GM12878 (cell line): ENCODE measurements at regions not wholly inside any gene's neighbourhood (a gene's known extent, or its start where the extent isn't known, plus 50 kb on each side); places are given as distances from the start of the nearest gene placed in this dataset.

Source experiments
- ATAC-seq: fragments of 200-7000 bp; cut with Tn5 transposase; 3 replicates; pipeline ENCODE4 v1.9.1; 2020; ENCODE audit warnings: mild to moderate bottlenecking, moderate library complexity
- BruUV-seq: library from RNA; stranded (reverse); fragments of 400-500 nt; replicated peaks from 2 replicates; lab custom pipeline; 2021; lab: Mats Ljungman, UMichigan
- CTCF ChIA-PET: fragments of 300-600 bp; sonication (Branson Sonifier 250); formaldehyde crosslinking; extraction: SDS; loops from one replicate; lab custom pipeline; 2021; ENCODE audit warnings: inconsistent platforms; lab: Yijun Ruan, JAX
- POLR2A ChIA-PET: fragments of 350-600 bp; formaldehyde crosslinking; extraction: SDS; loops from one replicate; lab custom pipeline; 2021; ENCODE audit warnings: inconsistent platforms; lab: Charles Lee
- RAD21 ChIA-PET: fragments of 300-600 bp; sonication (Branson Sonifier 250); formaldehyde crosslinking; loops from one replicate; lab custom pipeline; 2023; ENCODE audit warnings: antibody characterized with exemption; ENCODE audit not compliant: unreplicated experiment; lab: Charles Lee
- SMC1A ChIA-PET: fragments of 300-600 bp; sonication (Branson Sonifier 250); formaldehyde crosslinking; loops from one replicate; lab custom pipeline; 2023; ENCODE audit not compliant: unreplicated experiment, uncharacterized antibody; lab: Charles Lee
- DNase-seq: peaks from one replicate; pipeline ENCODE4 v3.0.0-alpha.2; 2011; ENCODE audit warnings: low read depth, low spot score
- FAIRE-seq: peaks from 3 replicates; lab custom pipeline; 2011; peaks lifted over from hg19 to GRCh38; lab: Jason Lieb, UNC
- H2AFZ ChIP-seq: 2 replicates; pipeline ENCODE4 v1.6.0; 2011; ENCODE audit warnings: low read depth, low read length, control low read depth; ENCODE audit not compliant: control insufficient read depth
- H3K27ac ChIP-seq: 2 replicates; pipeline ENCODE4 v1.5.1; 2011; ENCODE audit warnings: control low read depth; ENCODE audit not compliant: control insufficient read depth, insufficient read depth
- H3K27me3 ChIP-seq, 2 experiments: replicated peaks in 1 of 2; 2 replicates each; pipeline versions ENCODE4 v1.6.0 to v1.6.1; 2011; ENCODE audit warnings: low read length in 1 of 2; ENCODE audit not compliant: control insufficient read depth in 2 of 2, insufficient read depth in 2 of 2
- H3K36me3 ChIP-seq, 2 experiments: 2 replicates each; pipeline ENCODE4 v1.5.1; 2011; ENCODE audit warnings: low read length in 1 of 2; ENCODE audit not compliant: control insufficient read depth in 2 of 2, insufficient read depth in 2 of 2
- H3K4me1 ChIP-seq: 2 replicates; pipeline ENCODE4 v1.6.1; 2011; ENCODE audit warnings: mild to moderate bottlenecking, low read length, moderate library complexity, mixed read lengths; ENCODE audit not compliant: control insufficient read depth, insufficient read depth
- H3K4me2 ChIP-seq: 2 replicates; pipeline ENCODE4 v1.6.0; 2011; ENCODE audit warnings: control low read depth; ENCODE audit not compliant: control insufficient read depth, insufficient read depth
- H3K4me3 ChIP-seq: fragments of 200-600 bp; sonication (generic); 2 replicates; pipeline ENCODE4 v1.5.1; 2016
- H3K79me2 ChIP-seq: 2 replicates; pipeline ENCODE4 v1.6.0; 2011; ENCODE audit warnings: low read length; ENCODE audit not compliant: control insufficient read depth, insufficient read depth
- H3K9ac ChIP-seq: 2 replicates; pipeline ENCODE4 v1.8.0; 2011; ENCODE audit warnings: low read length, control low read depth, mixed read lengths; ENCODE audit not compliant: control insufficient read depth, insufficient read depth
- H3K9me3 ChIP-seq: replicated peaks from 3 replicates; pipeline ENCODE4 v1.5.1; 2011; ENCODE audit warnings: mild to moderate bottlenecking, low read length; ENCODE audit not compliant: control insufficient read depth, insufficient read depth
- H4K20me1 ChIP-seq: 2 replicates; pipeline ENCODE4 v1.6.0; 2011; ENCODE audit not compliant: control insufficient read depth, insufficient read depth
- ATF2 ChIP-seq: IDR thresholded peaks from 2 replicates; pipeline ENCODE4 v1.6.1; 2012; ENCODE audit warnings: low read length, inconsistent platforms
- BHLHE40 ChIP-seq, 2 experiments: fragments of 450-650 bp in 1 of 2; IDR thresholded peaks; 2 replicates each; pipeline ENCODE4 v1.6.1; 2011 to 2017; ENCODE audit warnings: low read depth in 2 of 2, borderline replicate concordance in 1 of 2, improper control_type of control experiment in 1 of 2, low read length in 1 of 2, mild to moderate bottlenecking in 1 of 2
- CBX3 ChIP-seq: fragments of 200-600 bp; sonication (generic); IDR thresholded peaks from 2 replicates; pipeline ENCODE4 v1.6.1; 2016; ENCODE audit warnings: low read depth, borderline replicate concordance
- EP300 ChIP-seq, 2 experiments: fragments of 150-350 bp in 1 of 2; IDR thresholded peaks; 2 replicates each; pipeline ENCODE4 v1.6.1; 2011 to 2012; ENCODE audit warnings: low read depth in 2 of 2, low read length in 2 of 2, borderline replicate concordance in 1 of 2, improper control_type of control experiment in 1 of 2, inconsistent platforms in 1 of 2; ENCODE audit not compliant: control insufficient read depth in 1 of 2
- HSF1 ChIP-seq: fragments of 150-350 bp; IDR thresholded peaks from 2 replicates; pipeline ENCODE4 v1.6.1; 2014; ENCODE audit warnings: mild to moderate bottlenecking, low read depth, low read length
- IKZF1 ChIP-seq: fragments of 450-650 bp; conservative IDR thresholded peaks from 2 replicates; pipeline ENCODE4 v1.6.1; 2017; ENCODE audit warnings: antibody characterized with exemption, mild to moderate bottlenecking
- NBN ChIP-seq: fragments of 450-650 bp; IDR thresholded peaks from 2 replicates; pipeline ENCODE4 v1.6.1; 2016
- NFXL1 ChIP-seq: fragments of 450-650 bp; IDR thresholded peaks from 2 replicates; pipeline ENCODE4 v1.6.1; 2017; ENCODE audit warnings: antibody characterized with exemption, mild to moderate bottlenecking, borderline replicate concordance
- PAX8 ChIP-seq: fragments of 450-650 bp; IDR thresholded peaks from 2 replicates; pipeline ENCODE4 v1.6.1; 2017; ENCODE audit warnings: mild to moderate bottlenecking, moderate library complexity
- POLR2AphosphoS2 ChIP-seq: IDR thresholded peaks from 2 replicates; pipeline ENCODE4 v1.6.1; 2011; ENCODE audit warnings: low read depth, mild to moderate bottlenecking, low read length, improper control_type of control experiment, moderate library complexity
- RAD51 ChIP-seq: fragments of 450-650 bp; IDR thresholded peaks from 2 replicates; pipeline ENCODE4 v1.6.1; 2016; ENCODE audit warnings: moderate library complexity, mild to moderate bottlenecking, inconsistent platforms
- SPI1 ChIP-seq: IDR thresholded peaks from 2 replicates; pipeline ENCODE4 v1.6.1; 2011; ENCODE audit warnings: low read depth, mild to moderate bottlenecking, low read length, moderate library complexity, borderline replicate concordance; ENCODE audit not compliant: insufficient read depth
- YY1 ChIP-seq: IDR thresholded peaks from 2 replicates; pipeline ENCODE4 v1.6.1; 2011; ENCODE audit warnings: low read depth, mild to moderate bottlenecking, low read length
- WGBS: methylation state at CpG from one replicate; pipeline ENCODE4 v1.1.6; 2016; ENCODE audit warnings: low lambda C conversion rate; ENCODE audit not compliant: insufficient replicate concordance, insufficient coverage; ENCODE audit errors: missing lambda C conversion rate; 5-methylcytosine and 5-hydroxymethylcytosine counted together
- in situ Hi-C: fragments of 300-500 bp; cut with MboI; formaldehyde crosslinking; loops from 9 replicates; pipeline ENCODE4 v1.14.3; 2018; ENCODE audit warnings: mixed read lengths
- intact Hi-C: fragments of 100-400 bp; cut with micrococcal nuclease; formaldehyde crosslinking; loops from one replicate; pipeline ENCODE4 v1.14.2; 2022; ENCODE audit not compliant: unreplicated experiment
- TF ChIP-seq, protein P1 (sequence below): fragments of 450-650 bp; IDR thresholded peaks from 2 replicates; pipeline ENCODE4 v1.6.1; 2017; ENCODE audit warnings: mild to moderate bottlenecking, moderate library complexity

DNA sequence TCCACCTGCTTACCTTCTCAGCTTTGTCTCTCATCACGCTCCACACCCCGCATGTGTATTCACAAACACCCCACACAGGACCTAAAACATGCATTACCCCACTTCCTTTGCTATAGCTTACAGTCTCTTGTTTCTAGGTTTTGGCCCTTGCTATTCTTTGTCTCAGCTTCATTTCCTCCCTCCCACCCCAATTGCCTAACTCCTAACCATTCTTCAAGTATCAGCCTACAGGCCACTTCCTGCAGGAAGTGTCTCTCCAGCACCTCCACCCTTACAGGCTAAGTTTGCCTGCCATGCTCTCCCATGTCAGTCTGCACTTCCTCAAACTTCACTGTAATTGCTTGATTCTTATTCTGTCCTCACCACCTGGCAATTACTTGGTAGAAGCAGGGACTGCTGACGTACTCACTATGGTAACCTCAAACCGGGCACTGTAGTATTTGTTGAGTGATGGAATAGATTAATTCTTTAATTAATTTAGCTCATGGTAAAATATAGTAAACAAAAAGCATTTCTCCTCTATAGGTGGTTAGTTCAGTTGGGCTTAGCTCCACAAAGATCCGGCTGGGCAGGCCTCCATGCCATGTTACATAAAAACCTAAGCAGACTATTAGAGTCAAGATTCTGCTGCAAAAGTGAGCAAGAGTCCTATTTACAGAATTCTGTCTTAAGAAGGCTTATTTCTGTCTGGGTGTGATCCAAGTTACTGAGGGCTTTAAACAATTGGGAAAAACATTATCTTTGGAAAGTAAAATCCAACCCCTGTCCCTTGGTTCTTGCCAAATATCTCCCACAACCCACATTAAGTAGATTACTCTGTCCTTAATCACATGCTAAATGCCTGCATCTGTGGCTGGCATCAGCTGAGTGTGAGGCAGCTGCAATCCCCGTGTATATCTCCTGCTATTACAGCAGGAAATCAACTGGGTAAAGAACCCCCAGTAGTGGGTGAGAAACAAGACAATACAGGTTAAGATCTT lies 124.7 kb upstream of the CPEB2 start (continued):
- TF ChIP-seq IKZF1 (0 out of 2 replicates have a peak, but pooled peaks have one; percentile 12), PAX8 (no peak), SPI1 (peak; percentile 84), POLR2AphosphoS2 (no peak), NFXL1 (no peak), RAD51 (no peak), HSF1 (no peak), BHLHE40 (IDR thresholded peaks at IDR 0.05; ENCODE audit: borderline replicate concordance in 1 of 2, low read depth in 2 of 2, low read length in 1 of 2) (no peak)

DNA sequence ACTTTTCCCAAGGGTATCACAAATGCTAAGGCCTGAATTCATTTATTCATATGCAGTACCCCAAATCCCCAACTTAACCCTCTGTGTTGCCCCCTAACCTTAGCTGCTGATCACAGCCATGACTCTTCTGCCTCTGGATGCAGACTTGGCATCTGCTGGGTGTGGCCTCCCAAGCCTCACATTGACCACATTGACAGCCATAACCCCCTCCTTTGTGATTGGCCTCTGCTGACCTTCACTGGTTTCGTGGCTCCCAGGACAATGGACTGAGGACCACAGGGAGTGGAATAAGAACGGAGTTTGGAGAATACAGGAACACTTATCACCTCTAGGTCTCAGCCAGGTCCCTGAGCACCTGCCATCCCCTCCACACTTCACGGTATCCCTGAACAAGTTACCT lies 123.6 kb upstream of the CPEB2 start:
- peaks cover 31% of the 10 kb centered on the region for H3K4me1 ChIP-seq
- no peak overlapping the region for H3K27ac ChIP-seq
- no peak overlapping the region for H3K4me2 ChIP-seq
- 60% methylated on average over 3 of the region's 3 CpGs for WGBS
- no peaks in the 10 kb centered on the region for H4K20me1 ChIP-seq
- ATAC-seq (no peak), DNase-seq (no peak), FAIRE-seq (no peak)
- no peak overlapping the region for H2AFZ ChIP-seq
- ChIA-PET POLR2A (no interaction called here), RAD21 (no interaction called here), CTCF (no interaction called here), SMC1A (interaction anchor here (1.6 kb wide), 1 partner anchor 14 kb away, joined by 4 read pairs; no protein-coding TSS in a partner anchor)
- H3K9ac ChIP-seq = no peak overlapping the region
- H3K79me2 ChIP-seq = no peaks in the 10 kb centered on the region
- H3K4me3 ChIP-seq = no peak overlapping the region
- H3K36me3 ChIP-seq = no peaks in the 10 kb centered on the region
- no peaks in the 10 kb centered on the region for H3K9me3 ChIP-seq
- no peaks in the 10 kb centered on the region for H3K27me3 ChIP-seq
- BruUV-seq = no TSS peak
- intact Hi-C loops (no loop called here), in situ Hi-C loops (loop anchor here (10.0 kb wide), 1 partner anchor 126 kb away; the partner anchor contains the start of gene CPEB2)
- no peak for TF ChIP-seq YY1
- no peak for TF ChIP-seq NFXL1
- TF ChIP-seq EP300 (IDR thresholded peaks at IDR 0.05; ENCODE audit: borderline replicate concordance in 1 of 2, control insufficient read depth in 1 of 2, low read depth in 2 of 2, low read length in 2 of 2) = no peak
- TF ChIP-seq CBX3 = no peak
- TF ChIP-seq, protein P1, sequence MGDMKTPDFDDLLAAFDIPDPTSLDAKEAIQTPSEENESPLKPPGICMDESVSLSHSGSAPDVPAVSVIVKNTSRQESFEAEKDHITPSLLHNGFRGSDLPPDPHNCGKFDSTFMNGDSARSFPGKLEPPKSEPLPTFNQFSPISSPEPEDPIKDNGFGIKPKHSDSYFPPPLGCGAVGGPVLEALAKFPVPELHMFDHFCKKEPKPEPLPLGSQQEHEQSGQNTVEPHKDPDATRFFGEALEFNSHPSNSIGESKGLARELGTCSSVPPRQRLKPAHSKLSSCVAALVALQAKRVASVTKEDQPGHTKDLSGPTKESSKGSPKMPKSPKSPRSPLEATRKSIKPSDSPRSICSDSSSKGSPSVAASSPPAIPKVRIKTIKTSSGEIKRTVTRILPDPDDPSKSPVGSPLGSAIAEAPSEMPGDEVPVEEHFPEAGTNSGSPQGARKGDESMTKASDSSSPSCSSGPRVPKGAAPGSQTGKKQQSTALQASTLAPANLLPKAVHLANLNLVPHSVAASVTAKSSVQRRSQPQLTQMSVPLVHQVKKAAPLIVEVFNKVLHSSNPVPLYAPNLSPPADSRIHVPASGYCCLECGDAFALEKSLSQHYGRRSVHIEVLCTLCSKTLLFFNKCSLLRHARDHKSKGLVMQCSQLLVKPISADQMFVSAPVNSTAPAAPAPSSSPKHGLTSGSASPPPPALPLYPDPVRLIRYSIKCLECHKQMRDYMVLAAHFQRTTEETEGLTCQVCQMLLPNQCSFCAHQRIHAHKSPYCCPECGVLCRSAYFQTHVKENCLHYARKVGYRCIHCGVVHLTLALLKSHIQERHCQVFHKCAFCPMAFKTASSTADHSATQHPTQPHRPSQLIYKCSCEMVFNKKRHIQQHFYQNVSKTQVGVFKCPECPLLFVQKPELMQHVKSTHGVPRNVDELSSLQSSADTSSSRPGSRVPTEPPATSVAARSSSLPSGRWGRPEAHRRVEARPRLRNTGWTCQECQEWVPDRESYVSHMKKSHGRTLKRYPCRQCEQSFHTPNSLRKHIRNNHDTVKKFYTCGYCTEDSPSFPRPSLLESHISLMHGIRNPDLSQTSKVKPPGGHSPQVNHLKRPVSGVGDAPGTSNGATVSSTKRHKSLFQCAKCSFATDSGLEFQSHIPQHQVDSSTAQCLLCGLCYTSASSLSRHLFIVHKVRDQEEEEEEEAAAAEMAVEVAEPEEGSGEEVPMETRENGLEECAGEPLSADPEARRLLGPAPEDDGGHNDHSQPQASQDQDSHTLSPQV = no peak
- TF ChIP-seq ATF2 = no peak
- TF ChIP-seq NBN = no peak
